H9 (cell line): ENCODE measurements at regions not wholly inside any gene's neighbourhood (a gene's known extent, or its start where the extent isn't known, plus 50 kb on each side); places are given as distances from the start of the nearest gene placed in this dataset.

Experiments used
- DNase-seq: peaks from one replicate; pipeline ENCODE4 v3.0.0-alpha.2; 2017
- H2AFZ ChIP-seq: one replicate; pipeline ENCODE4 v1.6.1; 2013; ENCODE audit warnings: mild to moderate bottlenecking, low read length, control low read depth, moderate library complexity
- H2AK5ac ChIP-seq: 2 replicates; pipeline ENCODE4 v1.6.1; 2013; ENCODE audit warnings: low read length, control low read depth, mixed read lengths; ENCODE audit not compliant: insufficient read length
- H2BK120ac ChIP-seq: one replicate; pipeline ENCODE4 v1.6.1; 2013; ENCODE audit warnings: low read depth, mild to moderate bottlenecking, low read length, control low read depth, inconsistent platforms; ENCODE audit not compliant: poor library complexity, severe bottlenecking
- H2BK12ac ChIP-seq: 2 replicates; pipeline ENCODE4 v1.6.1; 2013; ENCODE audit warnings: low read length, control low read depth, mixed read lengths, low read depth; ENCODE audit not compliant: insufficient read length
- H2BK15ac ChIP-seq: 2 replicates; pipeline ENCODE4 v1.6.1; 2013; ENCODE audit warnings: low read depth, low read length, control low read depth
- H2BK20ac ChIP-seq: one replicate; pipeline ENCODE4 v1.6.1; 2013; ENCODE audit warnings: low read depth, mild to moderate bottlenecking, low read length, control low read depth, inconsistent platforms; ENCODE audit not compliant: poor library complexity, severe bottlenecking
- H2BK5ac ChIP-seq: 2 replicates; pipeline ENCODE4 v1.6.1; 2013; ENCODE audit warnings: low read length, control low read depth, mixed read lengths; ENCODE audit not compliant: insufficient read length
- H3K14ac ChIP-seq: 2 replicates; pipeline ENCODE4 v1.6.1; 2013; ENCODE audit warnings: low read length, control low read depth; ENCODE audit not compliant: insufficient read depth
- H3K18ac ChIP-seq: 2 replicates; pipeline ENCODE4 v1.6.1; 2013; ENCODE audit warnings: low read depth, mild to moderate bottlenecking, mixed read lengths, low read length, control low read depth; ENCODE audit not compliant: insufficient read length
- H3K23ac ChIP-seq: 2 replicates; pipeline ENCODE4 v1.6.1; 2013; ENCODE audit warnings: low read length, control low read depth, mixed read lengths, low read depth; ENCODE audit not compliant: insufficient read length
- H3K23me2 ChIP-seq: 2 replicates; pipeline ENCODE4 v1.6.1; 2013; ENCODE audit warnings: low read depth, mild to moderate bottlenecking, mixed read lengths, low read length, control low read depth; ENCODE audit not compliant: insufficient read length, poor library complexity, severe bottlenecking
- H3K27ac ChIP-seq: 2 replicates; pipeline ENCODE4 v1.5.1; 2013; ENCODE audit warnings: low read length, control low read depth, mixed read lengths, low read depth; ENCODE audit not compliant: insufficient read length
- H3K27me3 ChIP-seq: 2 replicates; pipeline ENCODE4 v1.6.1; 2013; ENCODE audit warnings: low read length, control low read depth, inconsistent platforms; ENCODE audit not compliant: insufficient read depth
- H3K4ac ChIP-seq: 2 replicates; pipeline ENCODE4 v1.6.1; 2013; ENCODE audit warnings: low read depth, mild to moderate bottlenecking, control low read depth, inconsistent platforms, low read length, moderate library complexity
- H3K4me1 ChIP-seq: 2 replicates; pipeline ENCODE4 v1.6.1; 2013; ENCODE audit warnings: low read length, control low read depth, inconsistent platforms; ENCODE audit not compliant: insufficient read depth
- H3K4me2 ChIP-seq: 2 replicates; pipeline ENCODE4 v1.6.1; 2013; ENCODE audit warnings: low read length, control low read depth, mixed read lengths; ENCODE audit not compliant: insufficient read length, insufficient read depth
- H3K56ac ChIP-seq: 2 replicates; pipeline ENCODE4 v1.6.1; 2013; ENCODE audit warnings: low read depth, mild to moderate bottlenecking, mixed read lengths, low read length, control low read depth; ENCODE audit not compliant: insufficient read length
- H3K79me1 ChIP-seq: 2 replicates; pipeline ENCODE4 v1.6.1; 2013; ENCODE audit warnings: low read depth, mild to moderate bottlenecking, moderate library complexity, low read length, control low read depth, inconsistent platforms; ENCODE audit not compliant: insufficient read depth, poor library complexity, severe bottlenecking
- H3K79me2 ChIP-seq: 2 replicates; pipeline ENCODE4 v1.6.1; 2013; ENCODE audit warnings: low read length, control low read depth, inconsistent platforms; ENCODE audit not compliant: insufficient read depth
- H3K9ac ChIP-seq: 2 replicates; pipeline ENCODE4 v1.6.1; 2013; ENCODE audit warnings: low read length, control low read depth, mixed read lengths; ENCODE audit not compliant: insufficient read length; ENCODE audit errors: extremely low read depth
- H3K9me3 ChIP-seq: one replicate; pipeline ENCODE4 v1.6.1; 2013; ENCODE audit warnings: low read depth, low read length, inconsistent platforms; ENCODE audit not compliant: control insufficient read depth
- H3T11ph ChIP-seq: one replicate; pipeline ENCODE4 v1.6.1; 2013; ENCODE audit warnings: mild to moderate bottlenecking, low read length, control low read depth, inconsistent platforms
- H4K20me1 ChIP-seq: one replicate; pipeline ENCODE4 v1.6.1; 2013; ENCODE audit not compliant: control insufficient read depth, insufficient read length, insufficient read depth
- H4K5ac ChIP-seq: 2 replicates; pipeline ENCODE4 v1.6.1; 2013; ENCODE audit warnings: low read depth, mild to moderate bottlenecking, mixed read lengths, low read length, control low read depth; ENCODE audit not compliant: insufficient read length
- H4K8ac ChIP-seq: replicated peaks from 2 replicates; pipeline ENCODE4 v1.6.1; 2013; ENCODE audit warnings: low read length, control low read depth, mixed read lengths, low read depth; ENCODE audit not compliant: insufficient read length
- H4K91ac ChIP-seq: 2 replicates; pipeline ENCODE4 v1.6.1; 2013; ENCODE audit warnings: low read depth, mild to moderate bottlenecking, moderate library complexity, mixed read lengths, low read length, control low read depth; ENCODE audit not compliant: insufficient read length
- H3K27ac Mint-ChIP-seq, 3 experiments: 2 replicates in 2 of 3; 3 replicates in 1 of 3; pipeline ENCODE4 v1.8.0; 2020 to 2021; ENCODE audit warnings: mixed read lengths in 3 of 3, mild to moderate bottlenecking in 1 of 3, moderate library complexity in 1 of 3
- H3K27me3 Mint-ChIP-seq: 2 replicates; pipeline ENCODE4 v1.8.0; 2021; ENCODE audit warnings: low read depth, mild to moderate bottlenecking, moderate library complexity, mixed read lengths
- H3K36me3 Mint-ChIP-seq, 3 experiments: 2 replicates in 2 of 3; 3 replicates in 1 of 3; pipeline ENCODE4 v1.8.0; 2020 to 2021; ENCODE audit warnings: low read depth in 3 of 3, mixed read lengths in 3 of 3; ENCODE audit not compliant: insufficient read depth in 1 of 3
- H3K4me1 Mint-ChIP-seq, 2 experiments: 2 replicates each; pipeline ENCODE4 v1.8.0; 2020; ENCODE audit warnings: mixed read lengths in 2 of 2
- H3K4me3 Mint-ChIP-seq, 2 experiments: 2 replicates in 1 of 2; 3 replicates in 1 of 2; pipeline ENCODE4 v1.8.0; 2020 to 2021; ENCODE audit warnings: mild to moderate bottlenecking in 2 of 2, mixed read lengths in 2 of 2, moderate library complexity in 1 of 2
- H3K9me3 Mint-ChIP-seq, 2 experiments: 2 replicates in 1 of 2; 3 replicates in 1 of 2; pipeline ENCODE4 v1.8.0; 2020; ENCODE audit warnings: mild to moderate bottlenecking in 2 of 2, mixed read lengths in 2 of 2, moderate library complexity in 1 of 2
- WGBS: extraction: QIAGEN DNeasy Blood & Tissue Kit; methylation state at CpG from one replicate; pipeline ENCODE4 v1.1.7; 2013; ENCODE audit warnings: missing lambda C conversion rate, low lambda C conversion rate, mixed read lengths; ENCODE audit not compliant: insufficient read length; ENCODE audit errors: extremely low coverage; 5-methylcytosine and 5-hydroxymethylcytosine counted together
- TF ChIP-seq, protein P1 (sequence below): fragments of 200-600 bp; sonication (generic); conservative IDR thresholded peaks from 3 replicates; pipeline ENCODE4 v1.8.0; 2021; ENCODE audit warnings: antibody characterized with exemption, mild to moderate bottlenecking

DNA sequence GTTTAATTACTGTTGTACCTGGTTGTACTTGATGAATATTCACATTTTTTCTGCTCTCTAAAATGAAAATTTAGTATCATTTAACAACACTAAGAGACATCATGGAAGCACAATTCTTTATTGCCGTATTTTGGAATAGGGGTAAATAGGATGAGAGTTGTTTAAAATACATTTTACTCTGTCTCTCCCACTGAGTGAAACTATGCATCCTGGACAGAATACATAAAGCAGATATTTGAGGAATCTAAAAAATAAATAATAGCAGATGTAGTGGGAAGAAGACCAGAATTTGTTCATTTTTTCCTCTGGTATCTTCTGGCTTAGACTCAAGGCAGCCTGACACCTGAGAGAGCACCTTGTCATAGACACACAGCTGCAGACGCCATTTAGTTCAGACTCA is 119.1 kb upstream of the AHI1 start:
- H2BK12ac ChIP-seq = no peak overlapping the region
- no peak overlapping the region for H3K23ac ChIP-seq
- no peaks in the 10 kb centered on the region for H3K9me3 ChIP-seq
- no peak overlapping the region for H2BK120ac ChIP-seq
- no peak overlapping the region for H3T11ph ChIP-seq
- Mint-ChIP-seq H3K27me3 (no peaks in the 10 kb centered on the region), H3K4me3 (no peak overlapping the region), H3K4me1 (peaks cover 0 to 3% of the 10 kb centered on the region in 2 experiments; a peak in 1 of 4 replicates), H3K36me3 (no peaks in the 10 kb centered on the region), H3K9me3 (no peaks in the 10 kb centered on the region), H3K27ac (peak overlapping the region in 1 of 3 experiments; percentile 32; a peak in 1 of 7 replicates)
- WGBS = no CpG with 5 or more reads among the region's 2 CpGs
- no peak overlapping the region for H4K5ac ChIP-seq
- no peaks in the 10 kb centered on the region for H3K4me1 ChIP-seq
- no peak overlapping the region for H3K14ac ChIP-seq
- no peak overlapping the region for H2AK5ac ChIP-seq
- H3K4ac ChIP-seq = no peak overlapping the region
- H3K18ac ChIP-seq = no peak overlapping the region
- H3K27ac ChIP-seq = no peak overlapping the region
- no peak overlapping the region for H4K8ac ChIP-seq
- H3K56ac ChIP-seq = no peak overlapping the region
- no peaks in the 10 kb centered on the region for H4K20me1 ChIP-seq
- H2BK5ac ChIP-seq = no peak overlapping the region
- TF ChIP-seq, protein P1, sequence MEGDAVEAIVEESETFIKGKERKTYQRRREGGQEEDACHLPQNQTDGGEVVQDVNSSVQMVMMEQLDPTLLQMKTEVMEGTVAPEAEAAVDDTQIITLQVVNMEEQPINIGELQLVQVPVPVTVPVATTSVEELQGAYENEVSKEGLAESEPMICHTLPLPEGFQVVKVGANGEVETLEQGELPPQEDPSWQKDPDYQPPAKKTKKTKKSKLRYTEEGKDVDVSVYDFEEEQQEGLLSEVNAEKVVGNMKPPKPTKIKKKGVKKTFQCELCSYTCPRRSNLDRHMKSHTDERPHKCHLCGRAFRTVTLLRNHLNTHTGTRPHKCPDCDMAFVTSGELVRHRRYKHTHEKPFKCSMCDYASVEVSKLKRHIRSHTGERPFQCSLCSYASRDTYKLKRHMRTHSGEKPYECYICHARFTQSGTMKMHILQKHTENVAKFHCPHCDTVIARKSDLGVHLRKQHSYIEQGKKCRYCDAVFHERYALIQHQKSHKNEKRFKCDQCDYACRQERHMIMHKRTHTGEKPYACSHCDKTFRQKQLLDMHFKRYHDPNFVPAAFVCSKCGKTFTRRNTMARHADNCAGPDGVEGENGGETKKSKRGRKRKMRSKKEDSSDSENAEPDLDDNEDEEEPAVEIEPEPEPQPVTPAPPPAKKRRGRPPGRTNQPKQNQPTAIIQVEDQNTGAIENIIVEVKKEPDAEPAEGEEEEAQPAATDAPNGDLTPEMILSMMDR = no peak
- H3K79me1 ChIP-seq = no peaks in the 10 kb centered on the region
- H3K79me2 ChIP-seq = no peaks in the 10 kb centered on the region
- H3K4me2 ChIP-seq = no peak overlapping the region
- no peak overlapping the region for H2BK20ac ChIP-seq
- DNase-seq = no peak
- no peak overlapping the region for H4K91ac ChIP-seq
- H3K23me2 ChIP-seq = no peaks in the 10 kb centered on the region
- no peak overlapping the region for H2AFZ ChIP-seq
- H2BK15ac ChIP-seq = no peak overlapping the region
- H3K27me3 ChIP-seq = no peaks in the 10 kb centered on the region
- H3K9ac ChIP-seq = no peak overlapping the region
